Hematopoietic multipotent progenitor cell treated with erythropoietin and hydrocortisone succinate and interleukin-3 and kit ligand, for 15 days (in vitro differentiated cells): ENCODE measurements at regions not wholly inside any gene's neighbourhood (a gene's known extent, or its start where the extent isn't known, plus 50 kb on each side); places are given as distances from the start of the nearest gene placed in this dataset.

Experiments used
- DNase-seq: peaks from one replicate; pipeline ENCODE4 v3.0.0-alpha.2; 2015; ENCODE audit warnings: low spot score

DNA sequence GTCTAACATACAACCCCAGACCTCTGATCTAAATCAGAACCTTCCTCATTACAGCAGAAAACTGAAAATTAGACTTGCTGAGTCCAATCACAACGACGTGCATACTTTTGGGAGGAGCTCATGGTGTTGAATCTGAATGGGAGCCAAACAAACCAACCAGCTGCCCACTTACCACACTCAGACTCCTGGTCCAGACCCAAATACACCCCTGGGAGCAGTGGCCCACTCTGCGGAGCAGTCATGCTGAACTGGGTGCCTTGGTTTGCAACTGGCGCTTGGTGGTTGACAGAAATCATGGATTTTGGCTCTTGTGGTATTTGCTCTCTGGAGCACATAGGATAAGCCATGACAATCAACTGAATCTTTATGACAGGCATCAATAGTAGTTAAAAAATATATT is 253.6 kb upstream of the TNP1 start:
- DNase-seq: no peak

GRCh38 chr2:217110550-217110949 is 250.7 kb upstream of the TNP1 start:
- DNase-seq: no peak

GRCh38 chr2:217108575-217109027 is 248.7 kb upstream of the TNP1 start:
- DNase-seq: peak; percentile 69

- DNase-seq: no peak
Observed at GRCh38 chr2:217108086-217108485, 248.2 kb upstream of the TNP1 start.

DNA sequence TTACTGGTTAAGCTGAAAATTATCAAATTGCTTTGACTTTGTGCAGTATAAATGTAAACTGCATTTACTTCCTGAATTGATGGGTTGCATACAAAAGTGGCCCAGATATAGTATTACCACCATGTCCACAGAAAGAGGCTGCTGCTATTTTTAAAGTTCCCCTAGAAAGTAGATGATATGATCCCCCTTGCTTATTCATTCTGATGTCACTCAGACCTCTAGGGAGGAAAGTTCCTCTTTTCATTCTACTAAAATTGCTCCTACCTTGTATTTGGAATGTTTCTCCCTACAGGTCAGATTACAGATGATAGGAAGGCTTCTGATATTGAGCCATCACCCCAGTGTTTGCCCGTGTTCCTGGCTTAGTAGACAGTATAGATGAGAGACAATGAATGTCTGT is 247.6 kb upstream of the TNP1 start:
- DNase-seq: no peak

DNA sequence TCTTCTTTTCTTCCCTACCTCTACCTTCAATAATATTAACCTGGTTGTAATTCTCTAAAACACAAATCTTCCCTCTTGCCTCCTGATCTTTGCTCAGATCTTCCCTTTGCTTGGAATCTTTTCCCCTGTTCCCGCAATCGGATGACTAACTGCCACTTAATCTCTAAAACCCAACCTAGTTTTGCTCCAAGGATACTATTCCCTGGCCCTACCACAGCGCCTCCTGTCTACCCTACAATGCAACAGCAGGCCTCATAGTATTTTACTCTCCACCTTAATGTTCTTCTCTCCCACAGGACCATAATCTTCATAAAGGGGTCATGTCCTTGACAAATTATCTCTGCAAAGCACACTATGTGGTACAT is 246.8 kb upstream of the TNP1 start:
- DNase-seq: peak; percentile 39

DNA sequence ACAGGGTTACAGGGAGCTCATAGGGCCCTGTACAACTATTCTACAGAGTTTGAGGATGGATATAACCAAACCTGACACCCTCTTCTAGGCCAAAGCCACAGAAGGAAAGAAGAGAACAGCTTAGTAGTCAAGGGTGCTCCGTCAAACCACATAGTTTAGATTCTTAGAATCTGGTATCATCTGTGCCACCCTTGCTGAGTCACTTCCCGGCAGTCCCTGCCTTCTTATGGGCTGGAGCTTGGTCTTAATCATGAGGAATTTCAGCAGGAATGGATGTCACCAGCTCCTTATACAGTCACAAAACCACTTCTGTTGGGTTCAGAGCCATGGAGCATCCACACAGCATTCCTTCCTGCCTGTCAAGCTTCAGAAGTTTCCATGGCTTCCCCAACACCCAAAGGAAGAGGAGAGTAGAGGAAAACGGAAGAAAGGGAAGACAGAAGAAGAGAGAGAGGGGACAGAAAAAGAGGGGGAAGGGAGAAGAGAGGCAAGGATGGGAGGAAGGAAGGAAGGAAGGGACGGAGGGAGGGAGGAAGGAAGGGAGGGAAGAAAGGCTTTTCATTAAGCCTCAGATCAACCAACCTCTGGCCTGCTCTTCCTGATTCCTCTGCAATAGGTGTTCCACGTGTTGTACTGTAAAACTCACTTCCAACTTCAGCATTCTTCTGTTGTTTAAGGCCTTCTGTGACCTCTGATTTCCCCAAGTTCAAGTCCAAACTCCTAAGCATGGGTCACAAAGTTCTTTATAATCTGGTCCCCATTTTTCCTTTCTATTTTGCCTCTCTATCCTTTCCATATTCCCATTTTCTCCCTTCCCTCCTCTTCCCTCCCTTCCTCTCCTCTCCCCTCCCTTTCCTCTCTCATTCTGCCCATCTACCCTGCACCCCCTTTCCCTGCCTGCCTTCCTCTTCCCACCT is 246.1 kb upstream of the TNP1 start:
- peak; percentile 69 for DNase-seq

DNA sequence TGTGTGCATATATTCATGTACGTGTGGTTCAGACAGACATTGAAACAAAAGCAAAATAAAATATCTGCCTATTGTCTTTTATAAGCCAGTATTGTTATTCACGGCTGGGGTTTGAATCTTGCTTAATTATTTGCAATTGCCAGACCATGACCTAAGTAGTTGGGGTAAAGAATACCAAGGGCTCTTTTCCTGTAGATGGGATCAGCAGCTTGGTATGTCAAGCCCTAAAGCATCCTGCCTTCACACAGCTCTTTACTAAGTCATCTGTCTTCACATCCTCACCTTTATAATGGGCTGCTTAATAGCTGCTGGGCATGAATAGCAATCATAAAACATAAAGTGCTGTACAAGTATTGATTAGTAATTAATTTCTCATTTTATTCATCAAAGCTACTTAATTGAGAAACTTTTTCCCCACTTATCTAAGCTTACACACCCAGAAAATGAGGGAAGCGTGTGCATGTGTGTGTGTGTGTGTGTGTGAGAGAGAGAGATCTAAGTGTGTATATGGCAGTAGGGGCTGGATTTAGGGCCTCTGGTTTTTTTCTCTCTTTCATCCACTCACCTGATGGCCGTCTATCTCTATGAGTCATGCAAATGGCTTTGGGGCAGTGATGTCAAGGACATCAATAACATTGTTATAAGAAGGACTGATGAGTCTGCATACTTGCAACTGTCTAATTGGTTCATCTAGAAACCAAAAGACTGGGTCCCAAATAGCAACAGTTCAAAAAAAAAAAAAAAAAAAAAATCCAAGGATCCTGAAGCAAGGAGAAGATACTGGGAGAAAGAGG is 244.1 kb upstream of the TNP1 start:
- no peak for DNase-seq

GRCh38 chr2:217102956-217103355 is 243.1 kb upstream of the TNP1 start:
- no peak for DNase-seq

DNA sequence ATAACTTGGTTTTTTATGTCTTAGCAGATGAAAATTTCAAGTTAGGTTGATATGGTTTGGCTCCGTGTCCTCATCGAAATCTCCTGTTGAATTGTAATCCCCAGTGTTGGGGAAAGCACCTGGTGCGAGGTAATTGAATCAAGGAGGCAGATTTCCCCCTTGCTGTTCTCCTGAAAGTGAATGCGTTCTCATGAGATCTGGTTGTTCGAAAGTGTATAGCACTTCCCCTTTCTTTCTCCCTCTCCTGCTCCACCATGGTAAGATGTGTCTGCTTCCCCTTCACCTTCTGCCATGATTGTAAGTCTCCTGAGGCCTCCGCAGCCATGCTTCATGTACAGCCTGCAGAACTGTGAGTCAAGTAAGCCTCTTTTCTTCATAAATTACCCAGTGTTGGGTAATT is 242.1 kb upstream of the TNP1 start:
- DNase-seq: no peak

GRCh38 chr2:217099561-217099960 is 239.7 kb upstream of the TNP1 start:
- DNase-seq: no peak

- no peak for DNase-seq
Observed at GRCh38 chr2:217098435-217098834, 238.6 kb upstream of the TNP1 start.

GRCh38 chr2:217097346-217097745 is 237.5 kb upstream of the TNP1 start:
- no peak for DNase-seq

DNA sequence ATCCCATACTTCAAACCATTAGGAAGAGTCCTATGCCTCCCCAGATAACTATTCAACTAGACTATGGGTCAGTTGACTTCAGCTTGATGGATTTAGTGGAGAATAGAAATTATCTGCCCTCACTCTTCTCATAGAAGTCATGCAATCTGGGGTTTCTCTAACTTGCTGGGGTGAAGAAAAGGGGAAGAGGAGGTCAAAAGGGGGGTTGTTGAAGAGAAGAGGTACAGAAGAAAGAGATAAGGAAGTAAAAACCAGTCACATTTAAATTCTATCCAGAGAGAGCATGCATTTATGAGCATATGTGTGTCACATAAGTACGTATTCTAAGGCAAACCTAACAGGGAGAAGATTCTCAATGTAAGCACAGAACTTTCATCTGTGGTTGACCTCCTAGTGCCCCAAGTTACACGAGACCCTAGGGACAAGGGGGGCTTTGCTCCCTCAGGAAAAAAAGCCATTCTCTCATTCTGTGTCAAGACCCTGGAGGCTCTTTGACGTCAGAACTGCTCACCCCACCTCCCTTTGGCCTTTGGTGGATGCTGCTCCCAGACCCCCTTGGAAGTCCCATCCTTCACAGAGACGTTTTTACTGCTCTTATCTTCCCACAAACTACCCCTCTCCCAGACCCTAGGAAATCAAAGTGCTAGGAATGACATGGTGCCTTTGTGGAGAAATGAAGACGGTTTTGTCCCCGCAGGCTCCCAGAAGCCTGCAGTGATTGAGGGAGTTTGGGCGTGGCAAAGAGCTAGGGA is 236.8 kb upstream of the TNP1 start:
- no peak for DNase-seq

DNA sequence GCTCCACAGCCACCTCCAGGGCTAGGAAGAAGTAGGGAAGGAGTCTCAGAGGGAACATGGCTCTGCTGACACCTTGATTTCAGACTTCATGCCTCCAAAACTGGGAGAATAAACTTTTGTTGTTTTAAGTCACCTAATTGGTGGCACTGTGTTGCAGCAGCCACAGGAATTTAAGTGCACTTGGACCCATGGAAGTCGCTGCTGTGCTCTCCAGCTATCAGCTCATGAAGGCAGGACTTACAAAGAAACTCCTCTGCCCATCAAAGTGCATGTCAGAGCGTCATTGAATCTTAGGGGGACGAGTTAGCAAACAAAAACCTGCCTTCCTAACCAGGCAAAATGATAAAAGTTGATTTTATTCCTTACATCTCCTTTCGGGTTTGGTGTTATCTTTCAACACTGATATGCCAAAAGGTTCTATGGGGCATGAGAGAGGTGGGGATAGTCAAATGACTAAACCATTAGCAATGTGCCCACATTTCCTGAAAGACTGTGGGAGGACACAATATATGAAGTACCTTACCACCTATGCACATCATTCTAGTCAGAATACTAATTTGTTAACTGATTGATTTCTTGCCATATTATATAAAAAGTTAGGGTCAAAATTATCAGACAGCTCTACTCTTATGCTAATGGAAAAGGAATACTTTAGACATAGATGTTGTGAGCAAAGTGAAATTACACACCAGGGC is 235.8 kb upstream of the TNP1 start:
- DNase-seq: no peak

GRCh38 chr2:217092710-217093379 is 233.0 kb upstream of the TNP1 start:
- peak; percentile 83 for DNase-seq

- DNase-seq: no peak
Observed at GRCh38 chr2:217091531-217091930, 231.7 kb upstream of the TNP1 start.

- DNase-seq: no peak
Observed at GRCh38 chr2:217090884-217091283, 231.0 kb upstream of the TNP1 start.

- peak; percentile 53 for DNase-seq
Observed at GRCh38 chr2:217090024-217090473, 230.2 kb upstream of the TNP1 start.

GRCh38 chr2:217086718-217087117 is 226.9 kb upstream of the TNP1 start:
- no peak for DNase-seq

DNA sequence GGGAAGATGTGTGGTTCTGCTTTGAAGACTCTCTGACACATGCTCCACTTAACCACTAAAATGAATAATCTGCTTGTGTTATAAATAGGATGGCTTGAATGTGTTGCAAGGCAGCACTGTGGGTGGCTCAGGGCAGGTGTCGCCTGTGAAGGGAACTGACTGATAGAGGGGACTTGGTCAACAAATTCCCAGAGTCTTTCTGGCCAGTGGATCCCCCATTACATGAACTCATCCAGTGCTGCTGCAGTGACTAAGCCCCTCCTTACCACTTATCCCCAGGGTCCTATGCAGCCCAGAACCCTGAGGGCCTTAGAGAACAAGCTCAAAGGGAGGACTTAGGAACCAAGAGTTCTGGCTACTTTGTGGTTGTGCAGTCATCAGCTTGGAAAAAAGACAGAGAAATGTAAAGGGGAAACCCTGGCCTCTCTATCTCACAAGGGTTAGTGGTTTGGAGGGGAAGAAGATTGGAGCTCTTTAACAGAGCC is 226.2 kb upstream of the TNP1 start:
- no peak for DNase-seq
